HS-27A (cell line): ENCODE measurements at regions not wholly inside any gene's neighbourhood (a gene's known extent, or its start where the extent isn't known, plus 50 kb on each side); places are given as distances from the start of the nearest gene placed in this dataset.

ENCODE experiments used
- DNase-seq: peaks from one replicate; pipeline ENCODE4 v3.0.0-alpha.2; 2012; ENCODE audit warnings: low read depth, missing footprints

DNA sequence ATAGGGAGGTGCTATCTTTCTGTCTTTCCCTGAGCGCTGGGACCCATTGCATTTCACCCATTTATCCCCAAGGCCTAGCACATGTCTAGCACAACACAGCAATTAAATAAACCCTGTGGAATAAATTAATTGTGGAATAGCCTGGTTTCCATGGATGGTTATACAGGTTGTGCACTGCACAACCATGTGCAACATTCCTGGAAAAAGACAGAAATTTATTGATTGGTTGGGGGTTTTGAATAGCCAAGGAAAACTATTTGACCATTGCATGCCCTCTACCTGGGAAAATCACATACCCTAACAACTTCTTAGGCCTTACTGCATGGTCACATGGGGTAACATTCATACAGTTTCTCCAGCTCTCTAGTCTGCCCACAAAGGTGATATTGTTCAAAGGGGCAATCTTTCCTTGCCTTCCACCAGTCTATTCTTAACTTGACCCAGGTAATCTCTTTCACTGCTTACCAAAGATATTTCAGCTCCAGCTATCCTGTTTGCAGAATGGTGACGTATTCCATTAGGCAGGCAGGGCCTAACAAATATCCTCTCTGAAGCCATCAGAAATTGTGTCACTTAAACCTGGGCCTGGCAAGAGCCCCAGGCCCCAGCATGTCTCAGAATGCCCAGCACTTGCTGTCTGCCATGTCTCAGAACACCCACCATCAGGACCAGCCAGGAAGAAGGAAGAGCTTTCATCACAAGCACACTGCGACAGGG lies 157.9 kb upstream of the RAB4A start:
- DNase-seq, result no peak

GRCh38 chr1:229114315-229114714 lies 156.6 kb upstream of the RAB4A start:
- DNase-seq, result no peak

GRCh38 chr1:229114850-229115365 lies 156.0 kb upstream of the RAB4A start:
- DNase-seq, result no peak

DNA sequence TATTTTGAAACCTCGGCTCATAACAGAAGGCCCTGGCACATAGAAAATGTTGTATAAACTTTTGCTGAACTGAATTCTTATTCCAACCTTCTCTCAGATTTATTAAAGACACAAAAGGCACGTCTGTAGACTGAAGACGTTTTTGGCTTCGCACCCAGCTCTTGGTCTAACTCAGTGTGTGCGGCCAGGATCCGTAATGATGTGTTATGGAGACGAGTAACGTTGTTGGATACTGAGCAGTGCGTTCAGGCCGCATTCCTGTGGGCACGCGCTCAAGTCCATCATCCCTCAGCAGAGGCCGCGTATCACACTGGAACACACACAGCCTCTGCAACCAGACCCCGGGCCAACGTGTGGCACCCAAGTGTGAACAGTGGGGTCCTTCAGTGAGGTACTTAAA lies 154.8 kb upstream of the RAB4A start:
- no peak for DNase-seq

GRCh38 chr1:229117664-229118300 lies 153.1 kb upstream of the RAB4A start:
- DNase-seq, result no peak

DNA sequence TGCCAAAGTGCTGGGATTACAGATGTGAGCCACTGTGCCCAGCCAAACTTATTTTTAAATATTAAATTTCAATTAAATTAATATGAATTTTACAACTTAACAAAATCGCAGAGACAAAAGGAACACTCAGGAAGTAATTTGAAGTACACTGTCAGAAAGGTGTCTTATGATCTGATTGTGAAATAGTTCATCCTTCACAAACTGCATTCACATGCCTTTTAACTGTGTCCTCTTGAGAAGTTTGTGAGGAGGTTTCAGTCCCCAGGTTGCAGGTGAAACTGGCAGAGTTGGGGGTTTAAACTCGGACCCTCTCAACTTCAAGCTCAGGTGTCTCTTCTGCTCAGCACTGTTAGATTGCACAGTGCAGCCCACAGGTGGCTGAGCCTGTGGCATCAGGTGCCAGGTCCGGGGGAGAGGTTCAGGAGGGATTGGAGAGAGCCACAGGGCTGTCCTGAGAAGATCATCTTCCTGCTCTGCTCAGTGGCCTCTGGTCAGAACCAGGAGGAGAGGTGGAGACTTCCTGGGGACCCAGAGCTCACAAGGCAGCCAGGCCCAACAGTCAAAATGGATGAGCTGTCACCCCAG lies 152.3 kb upstream of the RAB4A start:
- DNase-seq, result no peak

DNA sequence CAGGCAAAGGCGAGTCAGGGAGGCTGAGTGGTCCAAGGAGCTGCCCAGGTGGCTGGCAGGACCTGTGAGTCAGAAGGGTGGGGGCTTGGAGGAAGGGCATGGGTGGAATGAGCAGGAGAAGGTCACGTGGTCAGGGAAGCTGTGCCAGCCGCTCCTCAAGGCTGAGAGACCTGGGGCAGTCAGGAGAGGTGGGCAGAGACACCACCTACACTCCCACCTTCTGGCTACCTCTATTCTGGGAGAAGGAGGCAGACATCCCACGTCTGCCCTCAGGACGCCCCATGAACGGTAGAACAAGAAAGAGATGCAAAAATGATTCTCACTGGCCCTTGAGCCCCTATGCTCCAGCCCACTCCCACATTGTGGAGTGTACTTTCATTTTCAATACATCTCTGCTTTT lies 151.8 kb upstream of the RAB4A start:
- no peak for DNase-seq

- DNase-seq, result no peak
Observed at GRCh38 chr1:229119876-229120275, 151.0 kb upstream of the RAB4A start.

DNA sequence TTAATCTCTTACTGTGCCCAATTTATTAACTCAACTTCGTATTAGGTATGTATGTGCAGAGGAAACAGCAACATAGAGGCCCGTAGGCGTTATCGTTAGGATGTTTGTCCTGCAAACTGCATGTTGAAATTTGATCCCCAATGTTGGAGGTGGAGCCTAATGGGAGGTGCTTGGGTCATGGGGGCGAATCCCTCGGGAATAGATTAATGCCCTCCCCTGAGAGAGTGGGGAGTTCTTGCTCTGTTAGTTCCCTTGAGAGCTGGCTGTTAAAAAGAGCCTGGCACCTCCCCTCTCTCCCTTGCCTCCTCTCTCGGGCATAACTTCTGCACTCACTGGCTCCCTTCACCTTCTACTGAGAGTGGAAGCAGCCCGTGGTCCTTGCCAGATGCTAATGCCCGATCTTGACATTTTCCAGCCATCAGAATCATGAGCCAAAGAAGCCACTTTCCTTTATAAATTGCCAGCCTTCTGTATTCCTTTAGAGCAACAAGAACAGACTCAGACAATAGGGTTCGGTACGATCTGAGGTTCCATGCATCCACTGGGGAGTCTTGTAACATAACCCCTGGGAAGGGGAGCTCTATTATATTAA lies 149.0 kb upstream of the RAB4A start:
- no peak for DNase-seq

GRCh38 chr1:229122606-229123005 lies 148.3 kb upstream of the RAB4A start:
- DNase-seq, result no peak

DNA sequence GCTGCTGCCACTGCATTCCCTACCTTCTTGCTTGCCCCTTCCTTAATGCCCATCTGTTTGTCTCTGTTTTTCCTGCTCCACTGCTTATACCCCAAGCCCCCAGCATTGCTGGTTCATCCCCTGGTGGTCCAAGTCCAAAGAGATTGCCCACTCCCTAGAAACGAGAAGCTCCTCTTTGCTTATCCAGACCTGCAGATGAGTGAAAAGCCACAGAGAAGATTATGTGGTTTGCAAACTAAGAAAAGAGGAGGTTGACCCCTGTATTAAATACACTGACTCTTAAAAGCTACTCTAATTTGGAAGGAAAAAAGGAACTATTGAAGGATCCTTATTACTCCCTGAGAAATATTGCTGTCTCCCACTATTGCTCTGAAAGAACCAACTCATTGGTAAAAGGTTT lies 146.8 kb upstream of the RAB4A start:
- no peak for DNase-seq

DNA sequence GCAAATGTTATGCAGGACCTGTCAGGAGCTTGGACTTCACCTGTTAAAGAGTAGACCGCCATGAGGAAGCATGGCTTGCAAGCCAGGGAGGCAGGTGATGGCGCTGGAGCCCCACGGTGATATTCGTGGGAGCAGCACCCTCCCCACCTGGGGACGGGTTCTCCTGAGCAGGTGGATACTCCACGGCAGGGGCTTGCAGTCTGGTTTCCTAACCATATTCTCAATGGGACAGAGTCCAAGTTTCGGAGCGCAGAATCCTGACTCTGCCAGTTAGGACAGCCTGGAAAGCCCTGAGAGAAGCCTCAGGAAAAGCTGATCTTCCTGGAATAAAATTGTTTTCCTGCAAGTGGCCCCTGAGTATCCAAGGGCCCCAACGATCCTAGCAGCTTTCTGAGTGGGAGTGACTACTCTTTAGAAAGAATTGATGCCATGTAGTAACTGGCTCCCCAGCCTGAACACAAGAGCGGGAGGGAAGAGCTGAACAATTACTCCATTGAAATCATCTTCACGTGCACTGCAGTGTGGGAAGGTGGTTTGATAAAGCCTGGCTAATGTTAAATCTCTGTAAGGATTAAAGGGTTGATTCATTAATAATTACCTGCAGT lies 146.3 kb upstream of the RAB4A start:
- no peak for DNase-seq

GRCh38 chr1:229127301-229127700 lies 143.6 kb upstream of the RAB4A start:
- DNase-seq, result no peak

DNA sequence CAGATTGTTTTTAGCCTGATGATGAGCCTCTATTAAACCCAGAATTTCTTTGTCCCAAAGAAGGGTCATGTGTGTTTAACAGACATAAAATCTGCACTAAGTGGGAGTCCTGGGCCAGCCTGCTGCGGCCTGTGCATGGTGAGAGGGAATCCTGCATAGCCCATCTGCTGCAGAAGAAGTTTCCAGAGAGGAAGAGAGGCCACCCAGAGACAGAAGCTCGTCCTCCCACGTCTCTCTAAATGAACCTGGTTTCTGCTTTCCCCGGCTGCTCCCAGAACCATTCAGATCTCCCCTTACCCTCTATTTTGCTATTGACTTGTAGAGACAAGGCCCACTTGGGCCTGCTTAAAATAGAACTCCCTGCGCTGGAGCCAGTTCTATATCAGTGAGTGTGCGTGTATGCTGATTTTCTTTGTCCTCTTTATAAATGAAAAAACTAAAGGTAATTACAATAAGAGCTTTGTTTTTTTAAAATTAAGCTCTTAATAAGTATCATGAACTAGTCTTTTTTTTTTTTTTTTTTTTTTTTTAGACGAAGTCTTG lies 142.8 kb upstream of the RAB4A start:
- no peak for DNase-seq

DNA sequence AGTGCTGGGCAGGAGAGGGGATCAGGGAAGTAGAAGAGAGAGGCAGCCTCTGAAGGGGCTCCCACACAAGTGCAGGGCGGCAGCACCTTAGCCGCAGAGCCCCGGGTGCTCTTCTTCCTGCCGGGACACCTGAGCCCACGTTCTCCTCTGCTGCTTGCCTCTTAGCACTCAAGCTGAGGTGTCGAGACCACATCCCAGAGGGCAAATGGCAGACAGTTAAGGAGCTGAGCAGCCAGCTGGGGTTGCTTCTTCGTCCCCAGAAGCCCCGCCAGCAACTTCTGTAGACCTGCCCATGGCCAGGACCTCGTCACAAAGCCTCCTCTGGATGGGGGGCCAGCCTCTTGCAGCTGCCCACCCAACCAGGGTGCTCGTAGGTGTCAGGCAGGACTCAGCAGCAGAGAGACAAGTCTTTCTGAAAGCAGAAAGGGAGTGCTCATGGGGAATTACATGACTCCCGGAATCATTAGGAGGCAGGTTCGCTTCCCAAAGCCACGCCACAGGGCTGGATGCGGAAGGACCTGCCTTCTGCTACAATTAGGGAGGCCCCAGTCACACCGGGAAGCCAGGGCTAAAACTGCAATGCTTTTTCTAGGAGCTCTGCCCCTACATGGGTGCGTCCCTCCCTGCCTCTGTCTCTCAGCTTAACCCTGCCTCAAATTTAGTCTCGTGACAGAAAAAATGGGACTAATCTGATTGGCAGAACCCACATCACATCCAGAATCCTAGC lies 141.4 kb upstream of the RAB4A start:
- no peak for DNase-seq

- no peak for DNase-seq
Observed at GRCh38 chr1:229130028-229130668, 140.8 kb upstream of the RAB4A start.

DNA sequence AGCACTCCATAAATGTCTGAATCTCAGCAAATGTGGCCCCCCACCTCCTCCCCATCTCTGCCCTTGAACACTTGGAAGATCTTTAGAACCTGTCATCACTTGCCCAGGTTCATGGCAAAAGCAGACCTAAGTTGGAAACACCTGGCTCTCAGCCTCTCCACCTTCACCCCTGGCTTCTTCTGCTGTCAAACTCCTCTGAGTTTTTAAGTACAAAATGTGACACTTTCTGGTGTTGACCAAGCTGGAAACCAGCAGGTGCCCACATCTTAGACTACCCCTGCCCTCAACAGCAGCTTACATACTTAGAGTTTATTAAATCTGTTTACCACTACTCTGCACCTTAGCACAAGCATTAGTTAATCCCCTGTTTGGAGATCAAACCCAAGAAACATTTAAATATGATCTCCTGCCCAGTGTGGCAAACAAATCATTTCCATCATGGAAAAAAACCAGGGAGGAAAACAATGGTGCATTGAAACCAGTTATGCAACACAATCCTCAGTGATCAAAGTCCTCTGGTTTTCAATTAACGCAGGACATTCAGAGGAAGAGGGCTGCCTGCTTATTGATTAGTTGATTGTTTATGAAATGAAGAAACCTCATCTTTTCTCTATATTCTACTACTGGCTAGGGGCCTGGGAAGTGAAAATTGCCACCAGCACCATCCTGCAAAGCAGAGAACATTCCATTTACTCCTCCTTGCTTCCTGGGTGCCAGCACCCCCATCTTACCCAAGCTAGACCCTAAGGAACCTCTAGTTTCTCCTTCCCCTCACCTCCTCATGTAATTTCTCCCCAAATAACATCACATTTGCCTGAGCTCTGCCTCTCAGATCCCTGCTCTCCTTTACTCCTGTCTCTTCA lies 139.4 kb upstream of the RAB4A start:
- no peak for DNase-seq

DNA sequence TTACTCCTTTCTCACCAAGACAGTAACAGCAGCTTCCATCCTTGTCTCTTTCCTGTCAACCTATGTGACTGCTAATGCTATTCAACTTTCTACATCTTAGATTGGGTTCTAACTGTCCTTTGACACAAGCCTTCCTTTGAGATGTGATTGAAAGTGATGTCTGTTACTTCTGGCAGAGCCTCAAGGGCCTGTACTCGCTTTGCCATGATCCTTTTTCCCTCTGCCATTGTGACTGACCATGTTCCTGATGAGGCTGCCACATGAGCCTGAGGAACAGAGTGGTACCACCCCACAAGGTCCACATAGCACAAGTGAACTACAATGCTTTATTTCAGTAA lies 138.8 kb upstream of the RAB4A start:
- DNase-seq, result no peak

GRCh38 chr1:229132706-229133105 lies 138.2 kb upstream of the RAB4A start:
- DNase-seq, result no peak

- DNase-seq, result no peak
Observed at GRCh38 chr1:229133151-229133550, 137.8 kb upstream of the RAB4A start.
